ENCODE measurements at regions not wholly inside any gene's neighbourhood (a gene's known extent, or its start where the extent isn't known, plus 50 kb on each side); places are given as distances from the start of the nearest gene placed in this dataset.

GRCh38 chr7:119630406-119630969 lies 642.5 kb upstream of the KCND2 start:
- ATAC-seq = no peak
- FAIRE-seq = no peak
- H3K27ac ChIP-seq (ENCODE audit: control insufficient read depth, insufficient read depth) = no peak overlapping the region
- no peak overlapping the region for H3K4me3 ChIP-seq
- no peak overlapping the region for H3K4me2 ChIP-seq (ENCODE audit: control insufficient read depth, insufficient read depth)
- no peaks in the 10 kb centered on the region for H3K36me3 ChIP-seq (ENCODE audit: control insufficient read depth in 2 of 2, insufficient read depth in 2 of 2, low read length in 1 of 2)
- H3K79me2 ChIP-seq (ENCODE audit: control insufficient read depth, insufficient read depth, low read length) = no peaks in the 10 kb centered on the region
- SMC1A ChIA-PET (ENCODE audit: uncharacterized antibody, unreplicated experiment) = no interaction called here
- no peaks in the 10 kb centered on the region for H3K4me1 ChIP-seq (ENCODE audit: control insufficient read depth, insufficient read depth, low read length)
- no peaks in the 10 kb centered on the region for H3K27me3 ChIP-seq (replicated peaks in 1 of 2; ENCODE audit: control insufficient read depth in 2 of 2, insufficient read depth in 2 of 2, low read length in 1 of 2)
- intact Hi-C loops (cut with micrococcal nuclease; ENCODE audit: unreplicated experiment) = no loop called here
- 0% methylated on average over 2 of the region's 2 CpGs for WGBS (ENCODE audit: insufficient coverage, insufficient replicate concordance, low lambda C conversion rate, missing lambda C conversion rate)
- BruUV-seq (replicated peaks) = no TSS peak
- H3K9ac ChIP-seq (ENCODE audit: control insufficient read depth, insufficient read depth, low read length) = no peak overlapping the region
- DNase-seq (ENCODE audit: low read depth, low spot score) = no peak
- no peaks in the 10 kb centered on the region for H4K20me1 ChIP-seq (ENCODE audit: control insufficient read depth, insufficient read depth)
- CTCF ChIA-PET = no interaction called here
- POLR2A ChIA-PET = no interaction called here
- H2AFZ ChIP-seq (ENCODE audit: control insufficient read depth, low read depth, low read length) = no peak overlapping the region
- RAD21 ChIA-PET (ENCODE audit: unreplicated experiment) = no interaction called here
- no peaks in the 10 kb centered on the region for H3K9me3 ChIP-seq (replicated peaks; ENCODE audit: control insufficient read depth, insufficient read depth, low read length)
- in situ Hi-C loops (cut with MboI) = no loop called here
- TF ChIP-seq HSF1 (IDR thresholded peaks at IDR 0.05; ENCODE audit: low read depth, low read length) = no peak
- no peak for TF ChIP-seq HDGF (IDR thresholded peaks at IDR 0.05)
- no peak for TF ChIP-seq MEF2A (IDR thresholded peaks at IDR 0.05; ENCODE audit: insufficient read depth, low read depth, low read length)
- no peak for TF ChIP-seq FOXK2 (IDR thresholded peaks at IDR 0.05)
- no peak for TF ChIP-seq ZNF24 (IDR thresholded peaks at IDR 0.05)
- TF ChIP-seq FOS (IDR thresholded peaks at IDR 0.05; ENCODE audit: borderline replicate concordance, extremely low read depth, insufficient read length) = no peak
- TF ChIP-seq CEBPB (IDR thresholded peaks at IDR 0.05; ENCODE audit: borderline replicate concordance in 1 of 2, low read depth in 2 of 2, low read length in 2 of 2) = no peak
- TF ChIP-seq ESRRA (IDR thresholded peaks at IDR 0.05; ENCODE audit: low read length) = no peak
- no peak for TF ChIP-seq ZBTB4 (CRISPR knock-in tag; IDR thresholded peaks at IDR 0.05)
- TF ChIP-seq EP300 (IDR thresholded peaks at IDR 0.05; ENCODE audit: borderline replicate concordance in 1 of 2, control insufficient read depth in 1 of 2, low read depth in 2 of 2, low read length in 2 of 2) = no peak
- TF ChIP-seq RB1 (IDR thresholded peaks at IDR 0.05; ENCODE audit: borderline replicate concordance) = no peak
- TF ChIP-seq USF2 (IDR thresholded peaks at IDR 0.05; ENCODE audit: borderline replicate concordance, low read depth, low read length) = no peak
- TF ChIP-seq, protein P1, sequence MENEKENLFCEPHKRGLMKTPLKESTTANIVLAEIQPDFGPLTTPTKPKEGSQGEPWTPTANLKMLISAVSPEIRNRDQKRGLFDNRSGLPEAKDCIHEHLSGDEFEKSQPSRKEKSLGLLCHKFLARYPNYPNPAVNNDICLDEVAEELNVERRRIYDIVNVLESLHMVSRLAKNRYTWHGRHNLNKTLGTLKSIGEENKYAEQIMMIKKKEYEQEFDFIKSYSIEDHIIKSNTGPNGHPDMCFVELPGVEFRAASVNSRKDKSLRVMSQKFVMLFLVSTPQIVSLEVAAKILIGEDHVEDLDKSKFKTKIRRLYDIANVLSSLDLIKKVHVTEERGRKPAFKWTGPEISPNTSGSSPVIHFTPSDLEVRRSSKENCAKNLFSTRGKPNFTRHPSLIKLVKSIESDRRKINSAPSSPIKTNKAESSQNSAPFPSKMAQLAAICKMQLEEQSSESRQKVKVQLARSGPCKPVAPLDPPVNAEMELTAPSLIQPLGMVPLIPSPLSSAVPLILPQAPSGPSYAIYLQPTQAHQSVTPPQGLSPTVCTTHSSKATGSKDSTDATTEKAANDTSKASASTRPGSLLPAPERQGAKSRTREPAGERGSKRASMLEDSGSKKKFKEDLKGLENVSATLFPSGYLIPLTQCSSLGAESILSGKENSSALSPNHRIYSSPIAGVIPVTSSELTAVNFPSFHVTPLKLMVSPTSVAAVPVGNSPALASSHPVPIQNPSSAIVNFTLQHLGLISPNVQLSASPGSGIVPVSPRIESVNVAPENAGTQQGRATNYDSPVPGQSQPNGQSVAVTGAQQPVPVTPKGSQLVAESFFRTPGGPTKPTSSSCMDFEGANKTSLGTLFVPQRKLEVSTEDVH (IDR thresholded peaks at IDR 0.05; ENCODE audit: low read depth, partially characterized antibody) = no peak
